ENCODE measurements at regions not wholly inside any gene's neighbourhood (a gene's known extent, or its start where the extent isn't known, plus 50 kb on each side); places are given as distances from the start of the nearest gene placed in this dataset.

DNA sequence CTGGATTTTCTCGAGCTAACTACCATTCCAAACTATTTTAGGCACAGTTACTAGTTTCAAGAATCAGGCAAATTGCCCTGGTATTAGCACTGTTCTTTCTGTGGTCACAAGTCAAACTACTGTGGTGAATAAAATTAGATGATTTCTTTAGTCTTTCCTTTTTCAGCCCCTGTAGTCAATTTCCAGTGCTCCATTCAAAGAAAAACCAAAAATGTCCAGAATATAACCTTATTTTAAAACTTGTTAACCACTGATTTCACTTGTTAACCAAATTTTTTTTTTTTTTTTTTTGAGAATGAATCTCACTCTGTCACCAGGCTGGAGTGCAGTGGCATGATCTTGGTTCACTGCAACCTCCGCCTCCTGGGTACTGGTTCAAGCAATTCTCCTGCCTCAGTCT, 50.6 kb upstream of the USPL1 start:
- no peak for TF ChIP-seq POLR2A (IDR thresholded peaks at IDR 0.05)
- TF ChIP-seq, protein P1, sequence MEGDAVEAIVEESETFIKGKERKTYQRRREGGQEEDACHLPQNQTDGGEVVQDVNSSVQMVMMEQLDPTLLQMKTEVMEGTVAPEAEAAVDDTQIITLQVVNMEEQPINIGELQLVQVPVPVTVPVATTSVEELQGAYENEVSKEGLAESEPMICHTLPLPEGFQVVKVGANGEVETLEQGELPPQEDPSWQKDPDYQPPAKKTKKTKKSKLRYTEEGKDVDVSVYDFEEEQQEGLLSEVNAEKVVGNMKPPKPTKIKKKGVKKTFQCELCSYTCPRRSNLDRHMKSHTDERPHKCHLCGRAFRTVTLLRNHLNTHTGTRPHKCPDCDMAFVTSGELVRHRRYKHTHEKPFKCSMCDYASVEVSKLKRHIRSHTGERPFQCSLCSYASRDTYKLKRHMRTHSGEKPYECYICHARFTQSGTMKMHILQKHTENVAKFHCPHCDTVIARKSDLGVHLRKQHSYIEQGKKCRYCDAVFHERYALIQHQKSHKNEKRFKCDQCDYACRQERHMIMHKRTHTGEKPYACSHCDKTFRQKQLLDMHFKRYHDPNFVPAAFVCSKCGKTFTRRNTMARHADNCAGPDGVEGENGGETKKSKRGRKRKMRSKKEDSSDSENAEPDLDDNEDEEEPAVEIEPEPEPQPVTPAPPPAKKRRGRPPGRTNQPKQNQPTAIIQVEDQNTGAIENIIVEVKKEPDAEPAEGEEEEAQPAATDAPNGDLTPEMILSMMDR (IDR thresholded peaks at IDR 0.05), result no peak

Measured in heart left ventricle (tissue), 13 donors.